B cell (primary cell): ENCODE measurements at regions not wholly inside any gene's neighbourhood (a gene's known extent, or its start where the extent isn't known, plus 50 kb on each side); places are given as distances from the start of the nearest gene placed in this dataset.

Experiments
- ATAC-seq: fragments of 200-7000 bp; cut with Tn5 transposase; one replicate; pipeline ENCODE4 v1.10.0; 2021; ENCODE audit warnings: low read depth, mild to moderate bottlenecking, moderate number of reproducible peaks, moderate library complexity
- CTCF ChIA-PET: fragments of 350-600 bp; sonication (Branson Sonifier 250); formaldehyde crosslinking; loops from one replicate; lab custom pipeline; 2021; ENCODE audit warnings: antibody characterized with exemption, inconsistent platforms; lab: Charles Lee
- POLR2A ChIA-PET: fragments of 350-600 bp; sonication (Branson Sonifier 250); formaldehyde crosslinking; loops from one replicate; lab custom pipeline; 2021; ENCODE audit warnings: antibody characterized with exemption; lab: Charles Lee
- DNase-seq: peaks from one replicate; pipeline ENCODE4 v3.0.0; 2013
- H2AFZ ChIP-seq: 2 replicates; pipeline ENCODE4 v1.6.1; 2012; ENCODE audit warnings: mild to moderate bottlenecking, low read depth, low read length; ENCODE audit not compliant: insufficient read depth, poor library complexity, severe bottlenecking
- H3K27ac ChIP-seq, 2 donors: 1 replicate in 1 of 2; 2 replicates in 1 of 2; pipeline ENCODE4 v1.5.1; 2012 to 2013; ENCODE audit warnings: low read length in 2 of 2, mild to moderate bottlenecking in 2 of 2, moderate library complexity in 1 of 2
- H3K27me3 ChIP-seq, 4 experiments: fragments of 200-600 bp in 1 of 4; sonication (generic) in 1 of 4; replicated peaks in 1 of 4; 1 replicate in 2 of 4; 2 replicates in 2 of 4; pipeline versions ENCODE4 v1.6.1 to v1.7.0; 2013 to 2016; ENCODE audit warnings: low read length in 3 of 4, mild to moderate bottlenecking in 2 of 4, mixed read lengths in 1 of 4, moderate library complexity in 1 of 4; ENCODE audit not compliant: insufficient read depth in 4 of 4, control insufficient read depth in 3 of 4; ENCODE audit errors: control extremely low read depth in 1 of 4
- H3K36me3 ChIP-seq, 2 experiments: replicated peaks in 1 of 2; 1 replicate in 1 of 2; 2 replicates in 1 of 2; pipeline versions ENCODE4 v1.6.1 to v1.7.1; 2013; ENCODE audit warnings: low read length in 1 of 2; ENCODE audit not compliant: insufficient read depth in 2 of 2, control insufficient read depth in 1 of 2; ENCODE audit errors: control extremely low read depth in 1 of 2, extremely low read depth in 1 of 2
- H3K4me1 ChIP-seq, 2 donors: fragments of 200-600 bp in 1 of 2; sonication (generic) in 1 of 2; 1 replicate in 1 of 2; 2 replicates in 1 of 2; pipeline versions ENCODE4 v1.5.1 to v1.6.1; 2013 to 2017; ENCODE audit warnings: low read length in 2 of 2; ENCODE audit not compliant: control insufficient read depth in 2 of 2, insufficient read depth in 2 of 2
- H3K4me2 ChIP-seq: replicated peaks from 2 replicates; pipeline ENCODE3; 2012; ENCODE audit warnings: mild to moderate bottlenecking, low read depth, low read length; ENCODE audit not compliant: poor library complexity, severe bottlenecking
- H3K4me3 ChIP-seq, 5 experiments: fragments of 200-600 bp in 1 of 5; sonication (generic) in 1 of 5; 1 replicate in 3 of 5; 2 replicates in 2 of 5; pipeline versions ENCODE4 v1.5.1 to v1.7.0; 2011 to 2016; ENCODE audit warnings: low read length in 4 of 5, mild to moderate bottlenecking in 4 of 5, low read depth in 2 of 5, control low read depth in 1 of 5, moderate library complexity in 1 of 5; ENCODE audit not compliant: insufficient read depth in 1 of 5; ENCODE audit errors: control extremely low read depth in 1 of 5, extremely low read depth in 1 of 5
- H3K79me2 ChIP-seq: fragments of 200-600 bp; sonication (generic); one replicate; pipeline ENCODE4 v1.6.0; 2016; ENCODE audit warnings: low read length; ENCODE audit not compliant: control insufficient read depth, insufficient read depth
- H3K9ac ChIP-seq: fragments of 200-600 bp; sonication (generic); 2 replicates; pipeline ENCODE4 v1.6.1; 2017; ENCODE audit warnings: mild to moderate bottlenecking, low read length, moderate library complexity
- H3K9me3 ChIP-seq, 3 donors: one replicate each; pipeline versions ENCODE4 v1.6.1 to v1.7.1; 2013; ENCODE audit warnings: low read length in 2 of 3; ENCODE audit not compliant: control insufficient read depth in 2 of 3, insufficient read depth in 1 of 3; ENCODE audit errors: control extremely low read depth in 1 of 3
- H4K20me1 ChIP-seq: 2 replicates; pipeline ENCODE4 v1.6.0; 2012; ENCODE audit warnings: mild to moderate bottlenecking, low read length; ENCODE audit not compliant: insufficient read depth, control insufficient read depth, poor library complexity, severe bottlenecking
- H3K27ac Mint-ChIP-seq: one replicate; pipeline ENCODE4 v1.8.0; 2021; ENCODE audit warnings: mixed read lengths
- H3K27me3 Mint-ChIP-seq: one replicate; pipeline ENCODE4 v1.8.0; 2021; ENCODE audit warnings: mixed read lengths
- H3K4me1 Mint-ChIP-seq: one replicate; pipeline ENCODE4 v1.8.0; 2021; ENCODE audit warnings: mixed read lengths
- H3K4me3 Mint-ChIP-seq: one replicate; pipeline ENCODE4 v1.8.0; 2021; ENCODE audit warnings: mixed read lengths
- H3K9me3 Mint-ChIP-seq: one replicate; pipeline ENCODE4 v1.8.0; 2022; ENCODE audit warnings: mixed read lengths; ENCODE audit not compliant: insufficient read depth
- EZH2 ChIP-seq: IDR thresholded peaks from 2 replicates; pipeline ENCODE4 v1.6.1; 2012; ENCODE audit warnings: borderline replicate concordance, low read depth, mild to moderate bottlenecking, moderate library complexity, low read length; ENCODE audit not compliant: insufficient read depth, poor library complexity, severe bottlenecking
- WGBS: methylation state at CpG from one replicate; pipeline ENCODE4 v1.1.5; 2013; ENCODE audit warnings: missing lambda C conversion rate; ENCODE audit not compliant: insufficient coverage; 5-methylcytosine and 5-hydroxymethylcytosine counted together
- intact Hi-C: fragments of 100-400 bp; cut with micrococcal nuclease; formaldehyde crosslinking; loops from one replicate; pipeline ENCODE4 v1.10.0; 2022
- TF ChIP-seq, protein P1 (sequence below): fragments of 200-600 bp; IDR thresholded peaks from one replicate; pipeline ENCODE4 v1.8.0; 2022; ENCODE audit warnings: antibody characterized with exemption, mild to moderate bottlenecking

DNA sequence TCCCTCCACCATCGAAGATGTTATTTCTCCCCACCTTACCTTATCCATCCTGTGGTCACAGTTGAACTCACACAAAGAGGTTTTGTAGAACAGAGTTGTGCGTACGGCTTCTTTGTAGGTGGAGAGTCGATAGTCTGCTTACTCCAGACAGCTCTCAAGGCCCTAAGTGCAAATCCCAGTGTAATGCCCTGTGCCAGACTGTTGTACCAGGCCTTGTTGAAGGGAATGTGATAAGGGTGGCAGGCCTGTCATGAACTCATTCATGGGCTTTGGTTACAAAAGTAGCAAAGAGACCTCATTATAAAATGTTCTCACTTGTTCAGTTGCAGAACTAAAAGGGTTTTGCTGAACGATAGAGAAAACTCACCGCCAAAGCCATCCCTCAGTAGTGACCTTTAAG, 288.7 kb upstream of the CADM1 start:
- Histone ChIP-seq H3K27ac (no peak overlapping the region), H3K27me3 (no peaks in the 10 kb centered on the region), H2AFZ (no peak overlapping the region), H3K9ac (no peak overlapping the region), H3K36me3 (no peaks in the 10 kb centered on the region), H4K20me1 (no peaks in the 10 kb centered on the region), H3K4me3 (no peak overlapping the region), H3K4me1 (no peaks in the 10 kb centered on the region), H3K4me2 (no peak overlapping the region), H3K9me3 (no peaks in the 10 kb centered on the region), H3K79me2 (no peaks in the 10 kb centered on the region)
- TF ChIP-seq EZH2, result no peak
- TF ChIP-seq, protein P1, sequence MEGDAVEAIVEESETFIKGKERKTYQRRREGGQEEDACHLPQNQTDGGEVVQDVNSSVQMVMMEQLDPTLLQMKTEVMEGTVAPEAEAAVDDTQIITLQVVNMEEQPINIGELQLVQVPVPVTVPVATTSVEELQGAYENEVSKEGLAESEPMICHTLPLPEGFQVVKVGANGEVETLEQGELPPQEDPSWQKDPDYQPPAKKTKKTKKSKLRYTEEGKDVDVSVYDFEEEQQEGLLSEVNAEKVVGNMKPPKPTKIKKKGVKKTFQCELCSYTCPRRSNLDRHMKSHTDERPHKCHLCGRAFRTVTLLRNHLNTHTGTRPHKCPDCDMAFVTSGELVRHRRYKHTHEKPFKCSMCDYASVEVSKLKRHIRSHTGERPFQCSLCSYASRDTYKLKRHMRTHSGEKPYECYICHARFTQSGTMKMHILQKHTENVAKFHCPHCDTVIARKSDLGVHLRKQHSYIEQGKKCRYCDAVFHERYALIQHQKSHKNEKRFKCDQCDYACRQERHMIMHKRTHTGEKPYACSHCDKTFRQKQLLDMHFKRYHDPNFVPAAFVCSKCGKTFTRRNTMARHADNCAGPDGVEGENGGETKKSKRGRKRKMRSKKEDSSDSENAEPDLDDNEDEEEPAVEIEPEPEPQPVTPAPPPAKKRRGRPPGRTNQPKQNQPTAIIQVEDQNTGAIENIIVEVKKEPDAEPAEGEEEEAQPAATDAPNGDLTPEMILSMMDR, result no peak
- intact Hi-C loops, result no loop called here
- Mint-ChIP-seq H3K4me3 (no peak overlapping the region), H3K27me3 (no peaks in the 10 kb centered on the region), H3K4me1 (no peaks in the 10 kb centered on the region), H3K9me3 (no peaks in the 10 kb centered on the region), H3K27ac (no peak overlapping the region)
- WGBS, result 90% methylated on average over 5 of the region's 6 CpGs
- no peak for ATAC-seq
- ChIA-PET CTCF (no interaction called here), POLR2A (no interaction called here)
- no peak for DNase-seq

DNA sequence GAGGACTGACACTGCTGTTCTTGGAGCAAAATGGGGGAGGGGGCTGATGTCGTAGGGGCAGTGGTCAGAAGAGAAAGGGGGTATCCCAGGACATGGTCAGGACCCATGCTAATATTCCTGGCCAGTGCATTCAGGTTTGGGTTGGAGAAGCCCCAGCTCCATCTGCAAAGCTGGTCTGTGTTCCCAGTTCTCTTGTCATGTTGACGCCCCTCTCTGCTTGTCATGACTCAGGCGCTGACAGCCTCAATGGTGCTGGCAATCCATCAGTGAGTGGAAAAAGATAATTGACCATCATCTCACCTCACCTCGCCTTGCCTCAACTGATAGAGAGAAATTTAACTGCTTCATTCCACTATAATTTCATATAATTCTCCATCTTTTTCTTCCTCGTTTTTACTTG, 283.1 kb upstream of the CADM1 start:
- POLR2A ChIA-PET, result no interaction called here
- CTCF ChIA-PET, result no interaction called here
- Mint-ChIP-seq H3K9me3 (peaks cover 4% of the 10 kb centered on the region), H3K4me1 (no peaks in the 10 kb centered on the region), H3K27me3 (no peaks in the 10 kb centered on the region), H3K27ac (no peak overlapping the region), H3K4me3 (no peak overlapping the region)
- TF ChIP-seq EZH2, result no peak
- TF ChIP-seq, protein P1, result no peak
- no peak for DNase-seq
- intact Hi-C loops, result no loop called here
- Histone ChIP-seq H3K9ac (no peak overlapping the region), H3K4me3 (no peak overlapping the region), H3K36me3 (no peaks in the 10 kb centered on the region), H3K4me2 (no peak overlapping the region), H2AFZ (no peak overlapping the region), H3K9me3 (no peaks in the 10 kb centered on the region), H4K20me1 (no peaks in the 10 kb centered on the region), H3K79me2 (no peaks in the 10 kb centered on the region), H3K4me1 (no peaks in the 10 kb centered on the region), H3K27ac (no peak overlapping the region), H3K27me3 (no peaks in the 10 kb centered on the region)
- no peak for ATAC-seq
- 88% methylated on average over 2 of the region's 5 CpGs for WGBS
